Endothelial cell (in vitro differentiated cells): ENCODE measurements at regions not wholly inside any gene's neighbourhood (a gene's known extent, or its start where the extent isn't known, plus 50 kb on each side); places are given as distances from the start of the nearest gene placed in this dataset.
A peak's percentile ranks its signal among the peaks of the same experiment; 100 is the strongest.

ENCODE experiments used
- DNase-seq: peaks from one replicate; pipeline ENCODE4 v3.0.0; 2021; ENCODE audit warnings: low spot score
- H3K27ac Mint-ChIP-seq: one replicate; pipeline ENCODE4 v1.8.0; 2021; ENCODE audit warnings: mixed read lengths, inconsistent platforms; ENCODE audit not compliant: unreplicated experiment
- H3K27me3 Mint-ChIP-seq: one replicate; pipeline ENCODE4 v1.8.0; 2021; ENCODE audit warnings: mild to moderate bottlenecking, moderate library complexity, mixed read lengths, inconsistent platforms; ENCODE audit not compliant: unreplicated experiment
- H3K36me3 Mint-ChIP-seq: one replicate; pipeline ENCODE4 v1.8.0; 2021; ENCODE audit warnings: mild to moderate bottlenecking, low read depth, mixed read lengths, inconsistent platforms; ENCODE audit not compliant: unreplicated experiment
- H3K4me1 Mint-ChIP-seq: one replicate; pipeline ENCODE4 v1.8.0; 2021; ENCODE audit warnings: mild to moderate bottlenecking, mixed read lengths, inconsistent platforms; ENCODE audit not compliant: unreplicated experiment
- H3K4me3 Mint-ChIP-seq: one replicate; pipeline ENCODE4 v1.8.0; 2021; ENCODE audit warnings: mild to moderate bottlenecking, mixed read lengths, inconsistent platforms; ENCODE audit not compliant: unreplicated experiment
- H3K9me3 Mint-ChIP-seq: one replicate; pipeline ENCODE4 v1.8.0; 2021; ENCODE audit warnings: mixed read lengths, inconsistent platforms; ENCODE audit not compliant: unreplicated experiment
- CTCF ChIP-seq: fragments of 200-600 bp; sonication (generic); IDR thresholded peaks from one replicate; pipeline ENCODE4 v1.5.0; 2021; ENCODE audit warnings: antibody characterized with exemption; ENCODE audit not compliant: unreplicated experiment

- no peak for DNase-seq
- Mint-ChIP-seq H3K36me3 (no peaks in the 10 kb centered on the region), H3K9me3 (no peaks in the 10 kb centered on the region), H3K27ac (no peak overlapping the region), H3K4me3 (no peak overlapping the region), H3K27me3 (no peaks in the 10 kb centered on the region), H3K4me1 (no peaks in the 10 kb centered on the region)
- TF ChIP-seq CTCF, result no peak
Observed at GRCh38 chrX:94511564-94511963, 837.6 kb downstream of the FAM133A start.

- Mint-ChIP-seq H3K9me3 (no peaks in the 10 kb centered on the region), H3K27ac (no peak overlapping the region), H3K4me1 (no peaks in the 10 kb centered on the region), H3K4me3 (no peak overlapping the region), H3K36me3 (no peaks in the 10 kb centered on the region), H3K27me3 (no peaks in the 10 kb centered on the region)
- TF ChIP-seq CTCF, result no peak
- no peak for DNase-seq
Observed at GRCh38 chrX:94515009-94515408, 841.0 kb downstream of the FAM133A start.

GRCh38 chrX:94524867-94525266 lies 850.9 kb downstream of the FAM133A start:
- no peak overlapping the region for H3K4me3 Mint-ChIP-seq
- H3K4me1 Mint-ChIP-seq, result no peaks in the 10 kb centered on the region
- DNase-seq, result no peak
- no peak overlapping the region for H3K27ac Mint-ChIP-seq
- no peaks in the 10 kb centered on the region for H3K36me3 Mint-ChIP-seq
- H3K27me3 Mint-ChIP-seq, result peaks cover 1% of the 10 kb centered on the region
- no peaks in the 10 kb centered on the region for H3K9me3 Mint-ChIP-seq
- TF ChIP-seq CTCF, result no peak

- Mint-ChIP-seq H3K4me3 (no peak overlapping the region), H3K27ac (peak overlapping the region; percentile 86), H3K9me3 (no peaks in the 10 kb centered on the region), H3K36me3 (no peaks in the 10 kb centered on the region), H3K4me1 (peaks cover 7% of the 10 kb centered on the region), H3K27me3 (no peaks in the 10 kb centered on the region)
- no peak for DNase-seq
- TF ChIP-seq CTCF, result no peak
Observed at GRCh38 chrX:94545722-94546121, 871.7 kb downstream of the FAM133A start.

- no peaks in the 10 kb centered on the region for H3K27me3 Mint-ChIP-seq
- no peak for TF ChIP-seq CTCF
- peaks cover 4% of the 10 kb centered on the region for H3K4me1 Mint-ChIP-seq
- no peaks in the 10 kb centered on the region for H3K9me3 Mint-ChIP-seq
- DNase-seq, result no peak
- no peak overlapping the region for H3K27ac Mint-ChIP-seq
- no peaks in the 10 kb centered on the region for H3K36me3 Mint-ChIP-seq
- H3K4me3 Mint-ChIP-seq, result no peak overlapping the region
Observed at GRCh38 chrX:94551831-94552230, 877.8 kb downstream of the FAM133A start.
